Heart left ventricle (tissue), 13 donors: ENCODE measurements at regions not wholly inside any gene's neighbourhood (a gene's known extent, or its start where the extent isn't known, plus 50 kb on each side); places are given as distances from the start of the nearest gene placed in this dataset.

ENCODE experiments used
- CTCF ChIP-seq, 12 donors: fragments of 200-600 bp; sonication (generic) in 4 of 12; IDR thresholded peaks; one replicate each; pipeline versions ENCODE4 v1.5.0 to v1.8.0; 2018 to 2022; ENCODE audit warnings: antibody characterized with exemption in 12 of 12, mild to moderate bottlenecking in 5 of 12
- POLR2A ChIP-seq, 2 donors: fragments of 450-650 bp; IDR thresholded peaks; one replicate each; pipeline ENCODE4 v1.6.1; 2017; ENCODE audit warnings: antibody characterized with exemption in 2 of 2, mild to moderate bottlenecking in 2 of 2, moderate library complexity in 2 of 2
- donor health status: ischemic (EF 13 %, LVEDD 7.1; RV severe dilation, severe dysfunction).
- donor health status: DM: no; HTN: yes; CAD: no.
- donor health status: DM: no; HTN: no; CAD: no.
- donor health status: ischemic (EF 25% LVEDD 6.9; RV normal size, moderate dysfunction).
- donor health status: ischemic (EF 25% LVEDD 5.7; RV mildly dilated, moderate dysfunction).
- donor health status: ischemic (EF 35%, LVEDD 5.7; RV mildly dilated, moderate dysfunction).
- donor health status: nonischemic (EF 11% LVEDD 7.7; RV severe dilation, severe dysfunction).
- donor health status: DM: yes; HTN: yes; CAD: no.
- donor health status: PGD.
- donor health status: ischemic (EF 29% LVEDD 5.4; RV normal size, mild dysfunction).
- donor health status: nonischemic (EF 23%, LVEDD 6.1; RV moderate dilation, normal function).

GRCh38 chr9:108466304-108466703, 389.5 kb downstream of the ACTL7B start:
- TF ChIP-seq CTCF (IDR thresholded peaks at IDR 0.05) (no peak), POLR2A (IDR thresholded peaks at IDR 0.05) (no peak)
